Muscle layer of colon (tissue), 2 donors: ENCODE measurements at regions not wholly inside any gene's neighbourhood (a gene's known extent, or its start where the extent isn't known, plus 50 kb on each side); places are given as distances from the start of the nearest gene placed in this dataset.
"Not testable (repeated sequence)": the region's sequence is repeated elsewhere in the genome, so short reads cannot be mapped to it uniquely, and the experiment has no call there.

Experiments
- H3K27ac ChIP-seq: one replicate; pipeline ENCODE4 v1.7.0; 2013; ENCODE audit warnings: low read depth, mild to moderate bottlenecking, low read length, moderate library complexity
- H3K27me3 ChIP-seq, 2 donors: one replicate each; pipeline ENCODE4 v1.7.0; 2013; ENCODE audit warnings: low read length in 2 of 2, mild to moderate bottlenecking in 2 of 2; ENCODE audit not compliant: insufficient read depth in 2 of 2, control insufficient read depth in 1 of 2
- H3K36me3 ChIP-seq: one replicate; pipeline ENCODE4 v1.7.0; 2013; ENCODE audit warnings: mild to moderate bottlenecking, low read length; ENCODE audit not compliant: insufficient read depth
- H3K4me1 ChIP-seq: one replicate; pipeline ENCODE4 v1.7.0; 2013; ENCODE audit warnings: mild to moderate bottlenecking, low read length; ENCODE audit not compliant: insufficient read depth
- H3K4me3 ChIP-seq, 2 donors: one replicate each; pipeline ENCODE4 v1.7.0; 2013; ENCODE audit warnings: low read length in 2 of 2, low read depth in 1 of 2, mild to moderate bottlenecking in 1 of 2, moderate library complexity in 1 of 2
- H3K9ac ChIP-seq: one replicate; pipeline ENCODE4 v1.7.0; 2013; ENCODE audit warnings: low read length
- H3K9me3 ChIP-seq: one replicate; pipeline ENCODE4 v1.7.0; 2013; ENCODE audit warnings: mild to moderate bottlenecking, low read length
- donor health status: abdominal sarcoma.
- donor health status: Adenocarcinoma of cecum.

GRCh38 chr13:68749796-68750195 is 1357.8 kb upstream of the ATXN8OS start:
- H3K4me3 ChIP-seq = no peak overlapping the region
- no peak overlapping the region for H3K9ac ChIP-seq
- H3K9me3 ChIP-seq = no peaks in the 10 kb centered on the region
- H3K36me3 ChIP-seq = no peaks in the 10 kb centered on the region
- no peaks in the 10 kb centered on the region for H3K4me1 ChIP-seq
- H3K27ac ChIP-seq = no peak overlapping the region
- no peaks in the 10 kb centered on the region for H3K27me3 ChIP-seq

DNA sequence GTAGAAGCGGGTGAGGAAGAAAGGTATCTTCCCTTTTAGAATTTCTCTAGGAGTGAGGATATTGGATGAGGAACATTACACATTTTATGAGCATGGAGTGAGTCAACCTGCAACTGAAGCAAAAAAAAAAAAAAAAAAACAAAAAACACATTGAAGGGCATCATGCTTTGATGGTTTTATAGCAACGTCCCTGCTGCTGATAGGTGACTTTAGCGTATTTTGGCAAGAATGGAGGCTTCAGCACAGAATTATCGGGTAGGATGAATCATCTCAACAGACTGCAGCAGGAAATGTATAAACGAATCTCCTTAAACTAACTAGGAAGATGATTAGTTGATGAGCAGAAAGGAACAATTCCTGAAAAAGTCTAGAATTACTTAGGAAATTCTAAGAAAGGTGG is 1359.6 kb upstream of the ATXN8OS start:
- Histone ChIP-seq H3K9ac (no peak overlapping the region), H3K9me3 (no peaks in the 10 kb centered on the region), H3K27ac (no peak overlapping the region), H3K27me3 (no peaks in the 10 kb centered on the region), H3K36me3 (no peaks in the 10 kb centered on the region), H3K4me3 (no peak overlapping the region), H3K4me1 (no peaks in the 10 kb centered on the region)

GRCh38 chr13:68745502-68745901 is 1362.1 kb upstream of the ATXN8OS start:
- Histone ChIP-seq H3K4me3 (no peak overlapping the region), H3K9ac (no peak overlapping the region), H3K36me3 (no peaks in the 10 kb centered on the region), H3K9me3 (no peaks in the 10 kb centered on the region), H3K27ac (no peak overlapping the region), H3K4me1 (no peaks in the 10 kb centered on the region), H3K27me3 (no peaks in the 10 kb centered on the region)

- no peaks in the 10 kb centered on the region for H3K4me1 ChIP-seq
- no peaks in the 10 kb centered on the region for H3K36me3 ChIP-seq
- H3K27ac ChIP-seq = no peak overlapping the region
- H3K4me3 ChIP-seq = no peak overlapping the region
- no peaks in the 10 kb centered on the region for H3K9me3 ChIP-seq
- no peaks in the 10 kb centered on the region for H3K27me3 ChIP-seq
- no peak overlapping the region for H3K9ac ChIP-seq
Measured at GRCh38 chr13:68736961-68737360, 1370.7 kb upstream of the ATXN8OS start.

GRCh38 chr13:68727798-68728197 is 1379.8 kb upstream of the ATXN8OS start:
- no peak overlapping the region for H3K4me3 ChIP-seq
- no peak overlapping the region for H3K9ac ChIP-seq
- H3K27me3 ChIP-seq = no peaks in the 10 kb centered on the region
- no peaks in the 10 kb centered on the region for H3K9me3 ChIP-seq
- H3K27ac ChIP-seq = no peak overlapping the region
- no peaks in the 10 kb centered on the region for H3K4me1 ChIP-seq
- H3K36me3 ChIP-seq = no peaks in the 10 kb centered on the region

DNA sequence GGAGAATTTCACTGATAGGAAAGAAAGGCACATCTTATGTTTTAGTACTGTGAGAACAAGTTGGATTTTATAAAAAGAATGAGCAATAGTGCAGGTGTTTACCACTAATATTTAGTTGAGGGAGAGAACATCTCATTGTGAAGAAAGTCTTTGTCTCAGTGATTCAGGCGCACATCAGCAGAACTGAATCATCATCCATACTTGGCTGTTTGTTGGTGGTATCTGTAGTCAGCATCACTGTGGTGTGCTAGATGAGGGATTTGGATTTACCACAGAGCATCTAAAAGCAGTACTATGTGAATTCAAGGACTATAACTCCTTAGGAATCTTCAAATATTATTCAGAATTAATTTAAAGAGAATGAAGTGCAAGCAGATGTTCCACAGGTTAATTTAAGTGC is 1380.5 kb upstream of the ATXN8OS start:
- H3K4me1 ChIP-seq = no peaks in the 10 kb centered on the region
- H3K27me3 ChIP-seq = no peaks in the 10 kb centered on the region
- H3K9me3 ChIP-seq = no peaks in the 10 kb centered on the region
- no peak overlapping the region for H3K9ac ChIP-seq
- H3K36me3 ChIP-seq = no peaks in the 10 kb centered on the region
- no peak overlapping the region for H3K4me3 ChIP-seq
- H3K27ac ChIP-seq = no peak overlapping the region

- no peaks in the 10 kb centered on the region for H3K36me3 ChIP-seq
Measured at GRCh38 chr13:68719815-68720214, 1387.8 kb upstream of the ATXN8OS start.

DNA sequence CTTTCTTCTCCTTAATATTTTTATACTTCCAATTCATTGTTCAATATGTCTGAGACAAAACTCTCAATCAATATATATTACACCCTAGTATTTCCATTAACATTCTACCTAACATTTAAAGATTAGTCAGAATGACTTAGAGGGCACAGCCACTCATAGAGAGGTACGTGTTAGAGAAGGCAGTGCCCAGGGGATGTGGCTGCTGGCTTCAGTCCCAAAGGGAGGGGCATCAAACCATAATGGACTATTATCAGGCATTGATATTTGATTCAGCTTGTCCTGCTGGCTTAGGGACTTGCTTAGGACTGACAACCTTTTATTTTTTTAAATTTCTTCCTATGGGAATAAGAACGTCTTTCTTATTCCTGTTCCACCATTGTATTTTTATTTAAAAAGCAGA is 1392.0 kb upstream of the ATXN8OS start:
- Histone ChIP-seq H3K4me3 (no peak overlapping the region), H3K36me3 (no peaks in the 10 kb centered on the region), H3K9ac (no peak overlapping the region), H3K27ac (no peak overlapping the region), H3K27me3 (no peaks in the 10 kb centered on the region), H3K9me3 (no peaks in the 10 kb centered on the region), H3K4me1 (no peaks in the 10 kb centered on the region)

More at GRCh38 chr13:68719815-68720214, 1387.8 kb upstream of the ATXN8OS start:
- Histone ChIP-seq H3K9ac (no peak overlapping the region), H3K27ac (no peak overlapping the region), H3K4me1 (no peaks in the 10 kb centered on the region), H3K4me3 (no peak overlapping the region), H3K27me3 (no peaks in the 10 kb centered on the region), H3K9me3 (no peaks in the 10 kb centered on the region)

DNA sequence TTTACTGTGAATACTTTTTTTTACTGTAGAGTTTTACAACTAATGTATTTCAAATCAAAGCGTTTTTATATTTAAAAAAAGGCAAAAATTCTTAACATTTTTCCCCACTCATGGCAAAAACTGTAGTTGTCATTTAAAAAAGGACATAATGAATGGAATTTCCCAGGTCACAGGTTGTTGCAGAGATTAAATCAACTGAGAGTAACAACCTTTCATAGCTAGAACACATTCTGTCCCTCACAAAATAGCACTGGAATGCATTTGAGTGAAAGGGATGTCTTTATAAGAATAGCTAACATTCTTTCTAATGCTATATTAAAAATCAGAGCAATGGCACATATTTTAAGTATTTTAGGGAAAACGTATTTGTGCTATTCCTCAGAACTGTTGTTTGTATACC is 1393.3 kb upstream of the ATXN8OS start:
- Histone ChIP-seq H3K27me3 (no peaks in the 10 kb centered on the region), H3K4me1 (no peaks in the 10 kb centered on the region), H3K9ac (no peak overlapping the region), H3K9me3 (no peaks in the 10 kb centered on the region), H3K4me3 (no peak overlapping the region), H3K36me3 (no peaks in the 10 kb centered on the region), H3K27ac (no peak overlapping the region)

- Histone ChIP-seq H3K27me3 (no peaks in the 10 kb centered on the region), H3K36me3 (no peaks in the 10 kb centered on the region), H3K4me3 (no peak overlapping the region), H3K4me1 (no peaks in the 10 kb centered on the region), H3K9ac (no peak overlapping the region), H3K27ac (no peak overlapping the region), H3K9me3 (no peaks in the 10 kb centered on the region)
Measured at GRCh38 chr13:68713394-68713793, 1394.2 kb upstream of the ATXN8OS start.

DNA sequence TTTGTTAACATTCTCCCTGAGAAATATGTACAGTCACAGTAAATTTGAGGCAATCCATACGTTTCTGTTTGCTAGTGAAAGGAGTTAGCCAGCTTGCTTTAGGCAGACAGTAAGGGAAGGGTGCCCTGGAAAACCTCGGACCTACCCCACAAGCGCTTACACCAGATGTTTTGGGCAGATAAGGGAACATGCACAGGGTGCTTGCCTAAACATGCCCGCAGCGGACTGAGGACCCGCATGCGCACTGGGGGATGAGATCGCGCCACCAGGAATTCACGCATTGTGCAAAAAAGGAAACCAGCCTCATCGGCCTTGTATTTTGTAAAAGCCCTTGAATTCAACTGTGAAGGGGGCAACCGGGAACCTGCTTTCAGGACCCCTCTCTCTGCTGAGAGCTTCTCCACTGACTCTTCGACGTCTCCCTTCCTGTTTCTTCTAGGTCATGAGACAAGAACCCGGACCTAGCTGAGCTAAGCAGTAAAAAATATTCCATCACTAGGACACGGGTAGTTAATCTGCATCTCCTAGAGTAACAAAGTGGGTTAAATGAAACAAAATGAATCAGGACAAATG is 1399.2 kb upstream of the ATXN8OS start:
- no peaks in the 10 kb centered on the region for H3K4me1 ChIP-seq
- H3K36me3 ChIP-seq = no peaks in the 10 kb centered on the region
- no peak overlapping the region for H3K4me3 ChIP-seq
- H3K9ac ChIP-seq = no peak overlapping the region
- H3K9me3 ChIP-seq = no peaks in the 10 kb centered on the region
- no peaks in the 10 kb centered on the region for H3K27me3 ChIP-seq
- no peak overlapping the region for H3K27ac ChIP-seq

GRCh38 chr13:68706044-68706443 is 1401.6 kb upstream of the ATXN8OS start:
- H3K4me3 ChIP-seq, H3K36me3 ChIP-seq, H3K9ac ChIP-seq, H3K27me3 ChIP-seq, H3K4me1 ChIP-seq, H3K9me3 ChIP-seq, H3K27ac ChIP-seq: not testable (repeated sequence)
